Ishikawa (cell line): ENCODE measurements at regions not wholly inside any gene's neighbourhood (a gene's known extent, or its start where the extent isn't known, plus 50 kb on each side); places are given as distances from the start of the nearest gene placed in this dataset.

ENCODE experiments used
- CEBPB ChIP-seq: IDR thresholded peaks from 2 replicates; pipeline ENCODE4 v1.6.1; 2012
- CREB1 ChIP-seq: IDR thresholded peaks from 2 replicates; pipeline ENCODE4 v1.6.1; 2012; ENCODE audit warnings: low read depth
- EP300 ChIP-seq: IDR thresholded peaks from 2 replicates; pipeline ENCODE4 v1.6.1; 2012; ENCODE audit warnings: borderline replicate concordance
- FOXM1 ChIP-seq: IDR thresholded peaks from 2 replicates; pipeline ENCODE4 v1.6.1; 2012; ENCODE audit warnings: low read depth, borderline replicate concordance
- MAX ChIP-seq: IDR thresholded peaks from 2 replicates; pipeline ENCODE4 v1.6.1; 2012
- REST ChIP-seq: IDR thresholded peaks from 2 replicates; pipeline ENCODE4 v1.6.1; 2012; ENCODE audit warnings: low read depth, mild to moderate bottlenecking
- TEAD4 ChIP-seq: IDR thresholded peaks from 2 replicates; pipeline ENCODE4 v1.6.1; 2012
- USF1 ChIP-seq: IDR thresholded peaks from 2 replicates; pipeline ENCODE4 v1.6.1; 2012

GRCh38 chr1:238499021-238499420 is 608.3 kb upstream of the ZP4 start:
- TF ChIP-seq CREB1: no peak
- no peak for TF ChIP-seq CEBPB
- no peak for TF ChIP-seq TEAD4
- no peak for TF ChIP-seq FOXM1
- TF ChIP-seq MAX: no peak
- TF ChIP-seq REST: no peak
- no peak for TF ChIP-seq USF1
- TF ChIP-seq EP300: no peak
